Liver (tissue), 8 donors: ENCODE measurements at regions not wholly inside any gene's neighbourhood (a gene's known extent, or its start where the extent isn't known, plus 50 kb on each side); places are given as distances from the start of the nearest gene placed in this dataset.

Experiments
- DNase-seq: peaks from one replicate; pipeline ENCODE4 v3.0.0-alpha.2; 2017; ENCODE audit warnings: low spot score
- H3K27ac ChIP-seq, 2 donors: one replicate each; pipeline ENCODE4 v1.7.0; 2013; ENCODE audit warnings: inconsistent platforms in 2 of 2, low read length in 2 of 2, control low read depth in 1 of 2, low read depth in 1 of 2, mild to moderate bottlenecking in 1 of 2
- H3K27me3 ChIP-seq, 4 donors: one replicate each; pipeline versions ENCODE4 v1.6.1 to v1.7.0; 2013; ENCODE audit warnings: low read length in 3 of 4, inconsistent platforms in 1 of 4, mild to moderate bottlenecking in 1 of 4, moderate library complexity in 1 of 4; ENCODE audit not compliant: control insufficient read depth in 4 of 4, insufficient read depth in 4 of 4
- H3K36me3 ChIP-seq, 4 donors: one replicate each; pipeline versions ENCODE4 v1.6.1 to v1.7.0; 2013; ENCODE audit warnings: low read length in 3 of 4, mild to moderate bottlenecking in 3 of 4, low read depth in 1 of 4, moderate library complexity in 1 of 4; ENCODE audit not compliant: control insufficient read depth in 4 of 4, insufficient read depth in 3 of 4
- H3K4me1 ChIP-seq, 4 donors: one replicate each; pipeline versions ENCODE4 v1.6.1 to v1.7.0; 2013; ENCODE audit warnings: low read length in 3 of 4, mild to moderate bottlenecking in 3 of 4, moderate library complexity in 1 of 4; ENCODE audit not compliant: control insufficient read depth in 4 of 4, insufficient read depth in 4 of 4
- H3K4me3 ChIP-seq, 3 donors: one replicate each; pipeline versions ENCODE4 v1.6.1 to v1.7.0; 2013; ENCODE audit warnings: low read length in 3 of 3, control low read depth in 1 of 3, low read depth in 1 of 3, mild to moderate bottlenecking in 1 of 3
- H3K9ac ChIP-seq, 2 donors: one replicate each; pipeline ENCODE4 v1.7.0; 2013; ENCODE audit warnings: low read length in 2 of 2, mild to moderate bottlenecking in 2 of 2, moderate library complexity in 2 of 2, control low read depth in 1 of 2, low read depth in 1 of 2
- H3K9me3 ChIP-seq, 4 donors: one replicate each; pipeline versions ENCODE4 v1.6.1 to v1.7.0; 2013; ENCODE audit warnings: low read length in 3 of 4; ENCODE audit not compliant: control insufficient read depth in 4 of 4
- ATF3 ChIP-seq: IDR thresholded peaks from 2 replicates; pipeline ENCODE4 v1.6.1; 2016; ENCODE audit warnings: antibody characterized with exemption
- EGR1 ChIP-seq, 2 donors: IDR thresholded peaks; 2 replicates each; pipeline ENCODE4 v1.6.1; 2016 to 2018; ENCODE audit warnings: antibody characterized with exemption in 2 of 2, low read depth in 2 of 2
- FOXA1 ChIP-seq: IDR thresholded peaks from 2 replicates; pipeline ENCODE4 v1.6.1; 2016; ENCODE audit warnings: antibody characterized with exemption
- FOXA2 ChIP-seq: IDR thresholded peaks from 2 replicates; pipeline ENCODE4 v1.6.1; 2016; ENCODE audit warnings: antibody characterized with exemption
- HNF4A ChIP-seq, 2 donors: conservative IDR thresholded peaks; 2 replicates each; pipeline ENCODE4 v1.6.1; 2016; ENCODE audit warnings: antibody characterized with exemption in 2 of 2, mild to moderate bottlenecking in 2 of 2
- JUND ChIP-seq, 2 donors: IDR thresholded peaks; 2 replicates each; pipeline ENCODE4 v1.6.1; 2016; ENCODE audit warnings: antibody characterized with exemption in 2 of 2
- NR2F2 ChIP-seq: IDR thresholded peaks from 2 replicates; pipeline ENCODE4 v1.6.1; 2016; ENCODE audit warnings: antibody characterized with exemption
- RXRA ChIP-seq, 2 donors: IDR thresholded peaks; 2 replicates each; pipeline ENCODE4 v1.6.1; 2017 to 2018; ENCODE audit warnings: antibody characterized with exemption in 2 of 2, mild to moderate bottlenecking in 1 of 2
- YY1 ChIP-seq: IDR thresholded peaks from 2 replicates; pipeline ENCODE4 v1.6.1; 2016; ENCODE audit warnings: antibody characterized with exemption, mild to moderate bottlenecking
- WGBS: extraction: QIAGEN DNeasy Blood & Tissue Kit; methylation state at CpG from one replicate; pipeline ENCODE4 v1.1.7; 2013; 5-methylcytosine and 5-hydroxymethylcytosine counted together
- TF ChIP-seq, protein P1 (sequence below): IDR thresholded peaks from 2 replicates; pipeline ENCODE4 v1.6.1; 2016; ENCODE audit warnings: antibody characterized with exemption, mild to moderate bottlenecking
- TF ChIP-seq, protein P2 (sequence below): IDR thresholded peaks from 2 replicates; pipeline ENCODE4 v1.6.1; 2016; ENCODE audit warnings: antibody characterized with exemption
- TF ChIP-seq, protein P3 (sequence below): fragments of 150-350 bp; IDR thresholded peaks from 2 replicates; pipeline ENCODE4 v1.5.1; 2017; ENCODE audit warnings: improper control_type of control experiment, low read depth, low read length; ENCODE audit not compliant: missing input control
- donor health status: healthy.
- donor health status: healthy.
- donor health status: healthy.
- donor health status: healthy.
- donor health status: healthy.

GRCh38 chr4:189499696-189500095 is 441.0 kb upstream of the FRG1 start:
- Histone ChIP-seq H3K36me3 (no peaks in the 10 kb centered on the region), H3K4me1 (no peaks in the 10 kb centered on the region), H3K27me3 (no peaks in the 10 kb centered on the region), H3K27ac (no peak overlapping the region), H3K9ac (no peak overlapping the region), H3K4me3 (no peak overlapping the region), H3K9me3 (no peaks in the 10 kb centered on the region)
- DNase-seq: no peak
- WGBS: 79% methylated on average over 7 of the region's 7 CpGs
- TF ChIP-seq RXRA (IDR thresholded peaks at IDR 0.05) (no peak), ATF3 (no peak), NR2F2 (no peak), FOXA1 (no peak), FOXA2 (no peak), JUND (IDR thresholded peaks at IDR 0.05) (no peak)
- TF ChIP-seq, protein P1, sequence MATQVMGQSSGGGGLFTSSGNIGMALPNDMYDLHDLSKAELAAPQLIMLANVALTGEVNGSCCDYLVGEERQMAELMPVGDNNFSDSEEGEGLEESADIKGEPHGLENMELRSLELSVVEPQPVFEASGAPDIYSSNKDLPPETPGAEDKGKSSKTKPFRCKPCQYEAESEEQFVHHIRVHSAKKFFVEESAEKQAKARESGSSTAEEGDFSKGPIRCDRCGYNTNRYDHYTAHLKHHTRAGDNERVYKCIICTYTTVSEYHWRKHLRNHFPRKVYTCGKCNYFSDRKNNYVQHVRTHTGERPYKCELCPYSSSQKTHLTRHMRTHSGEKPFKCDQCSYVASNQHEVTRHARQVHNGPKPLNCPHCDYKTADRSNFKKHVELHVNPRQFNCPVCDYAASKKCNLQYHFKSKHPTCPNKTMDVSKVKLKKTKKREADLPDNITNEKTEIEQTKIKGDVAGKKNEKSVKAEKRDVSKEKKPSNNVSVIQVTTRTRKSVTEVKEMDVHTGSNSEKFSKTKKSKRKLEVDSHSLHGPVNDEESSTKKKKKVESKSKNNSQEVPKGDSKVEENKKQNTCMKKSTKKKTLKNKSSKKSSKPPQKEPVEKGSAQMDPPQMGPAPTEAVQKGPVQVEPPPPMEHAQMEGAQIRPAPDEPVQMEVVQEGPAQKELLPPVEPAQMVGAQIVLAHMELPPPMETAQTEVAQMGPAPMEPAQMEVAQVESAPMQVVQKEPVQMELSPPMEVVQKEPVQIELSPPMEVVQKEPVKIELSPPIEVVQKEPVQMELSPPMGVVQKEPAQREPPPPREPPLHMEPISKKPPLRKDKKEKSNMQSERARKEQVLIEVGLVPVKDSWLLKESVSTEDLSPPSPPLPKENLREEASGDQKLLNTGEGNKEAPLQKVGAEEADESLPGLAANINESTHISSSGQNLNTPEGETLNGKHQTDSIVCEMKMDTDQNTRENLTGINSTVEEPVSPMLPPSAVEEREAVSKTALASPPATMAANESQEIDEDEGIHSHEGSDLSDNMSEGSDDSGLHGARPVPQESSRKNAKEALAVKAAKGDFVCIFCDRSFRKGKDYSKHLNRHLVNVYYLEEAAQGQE: no peak
- TF ChIP-seq, protein P2, sequence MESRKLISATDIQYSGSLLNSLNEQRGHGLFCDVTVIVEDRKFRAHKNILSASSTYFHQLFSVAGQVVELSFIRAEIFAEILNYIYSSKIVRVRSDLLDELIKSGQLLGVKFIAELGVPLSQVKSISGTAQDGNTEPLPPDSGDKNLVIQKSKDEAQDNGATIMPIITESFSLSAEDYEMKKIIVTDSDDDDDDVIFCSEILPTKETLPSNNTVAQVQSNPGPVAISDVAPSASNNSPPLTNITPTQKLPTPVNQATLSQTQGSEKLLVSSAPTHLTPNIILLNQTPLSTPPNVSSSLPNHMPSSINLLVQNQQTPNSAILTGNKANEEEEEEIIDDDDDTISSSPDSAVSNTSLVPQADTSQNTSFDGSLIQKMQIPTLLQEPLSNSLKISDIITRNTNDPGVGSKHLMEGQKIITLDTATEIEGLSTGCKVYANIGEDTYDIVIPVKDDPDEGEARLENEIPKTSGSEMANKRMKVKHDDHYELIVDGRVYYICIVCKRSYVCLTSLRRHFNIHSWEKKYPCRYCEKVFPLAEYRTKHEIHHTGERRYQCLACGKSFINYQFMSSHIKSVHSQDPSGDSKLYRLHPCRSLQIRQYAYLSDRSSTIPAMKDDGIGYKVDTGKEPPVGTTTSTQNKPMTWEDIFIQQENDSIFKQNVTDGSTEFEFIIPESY: no peak
- TF ChIP-seq, protein P3, sequence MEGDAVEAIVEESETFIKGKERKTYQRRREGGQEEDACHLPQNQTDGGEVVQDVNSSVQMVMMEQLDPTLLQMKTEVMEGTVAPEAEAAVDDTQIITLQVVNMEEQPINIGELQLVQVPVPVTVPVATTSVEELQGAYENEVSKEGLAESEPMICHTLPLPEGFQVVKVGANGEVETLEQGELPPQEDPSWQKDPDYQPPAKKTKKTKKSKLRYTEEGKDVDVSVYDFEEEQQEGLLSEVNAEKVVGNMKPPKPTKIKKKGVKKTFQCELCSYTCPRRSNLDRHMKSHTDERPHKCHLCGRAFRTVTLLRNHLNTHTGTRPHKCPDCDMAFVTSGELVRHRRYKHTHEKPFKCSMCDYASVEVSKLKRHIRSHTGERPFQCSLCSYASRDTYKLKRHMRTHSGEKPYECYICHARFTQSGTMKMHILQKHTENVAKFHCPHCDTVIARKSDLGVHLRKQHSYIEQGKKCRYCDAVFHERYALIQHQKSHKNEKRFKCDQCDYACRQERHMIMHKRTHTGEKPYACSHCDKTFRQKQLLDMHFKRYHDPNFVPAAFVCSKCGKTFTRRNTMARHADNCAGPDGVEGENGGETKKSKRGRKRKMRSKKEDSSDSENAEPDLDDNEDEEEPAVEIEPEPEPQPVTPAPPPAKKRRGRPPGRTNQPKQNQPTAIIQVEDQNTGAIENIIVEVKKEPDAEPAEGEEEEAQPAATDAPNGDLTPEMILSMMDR: no peak

GRCh38 chr4:189500970-189501369 is 439.7 kb upstream of the FRG1 start:
- no peak for DNase-seq
- TF ChIP-seq EGR1 (IDR thresholded peaks at IDR 0.05; ENCODE audit: low read depth in 2 of 2): no peak
- TF ChIP-seq YY1: no peak
- TF ChIP-seq JUND (IDR thresholded peaks at IDR 0.05): no peak
- no peak for TF ChIP-seq RXRA (IDR thresholded peaks at IDR 0.05)
- TF ChIP-seq HNF4A (conservative IDR thresholded peaks at IDR 0.05): no peak
- TF ChIP-seq, protein P2: no peak
- no peak overlapping the region for H3K27ac ChIP-seq
- H3K4me3 ChIP-seq: no peak overlapping the region
- H3K36me3 ChIP-seq: no peaks in the 10 kb centered on the region
- H3K9ac ChIP-seq: no peak overlapping the region
- 71% methylated on average over 5 of the region's 5 CpGs for WGBS
- no peaks in the 10 kb centered on the region for H3K4me1 ChIP-seq
- no peaks in the 10 kb centered on the region for H3K27me3 ChIP-seq
- no peaks in the 10 kb centered on the region for H3K9me3 ChIP-seq
